H1 (cell line): ENCODE measurements at regions not wholly inside any gene's neighbourhood (a gene's known extent, or its start where the extent isn't known, plus 50 kb on each side); places are given as distances from the start of the nearest gene placed in this dataset.

Experiments
- FOSL1 ChIP-seq: IDR thresholded peaks from 2 replicates; pipeline ENCODE4 v1.6.1; 2011; ENCODE audit warnings: mild to moderate bottlenecking, low read depth, low read length, moderate library complexity; ENCODE audit not compliant: insufficient read depth
- GTF2F1 ChIP-seq: IDR thresholded peaks from 2 replicates; pipeline ENCODE4 v1.6.1; 2012; ENCODE audit warnings: low read depth, low read length, improper control_type of control experiment, borderline replicate concordance
- TAF1 ChIP-seq: IDR thresholded peaks from 2 replicates; pipeline ENCODE4 v1.6.1; 2011; ENCODE audit warnings: mild to moderate bottlenecking, low read depth, low read length
- TF ChIP-seq, protein P1 (sequence below): IDR thresholded peaks from 2 replicates; pipeline ENCODE4 v1.6.1; 2011; ENCODE audit warnings: low read length, improper control_type of control experiment

DNA sequence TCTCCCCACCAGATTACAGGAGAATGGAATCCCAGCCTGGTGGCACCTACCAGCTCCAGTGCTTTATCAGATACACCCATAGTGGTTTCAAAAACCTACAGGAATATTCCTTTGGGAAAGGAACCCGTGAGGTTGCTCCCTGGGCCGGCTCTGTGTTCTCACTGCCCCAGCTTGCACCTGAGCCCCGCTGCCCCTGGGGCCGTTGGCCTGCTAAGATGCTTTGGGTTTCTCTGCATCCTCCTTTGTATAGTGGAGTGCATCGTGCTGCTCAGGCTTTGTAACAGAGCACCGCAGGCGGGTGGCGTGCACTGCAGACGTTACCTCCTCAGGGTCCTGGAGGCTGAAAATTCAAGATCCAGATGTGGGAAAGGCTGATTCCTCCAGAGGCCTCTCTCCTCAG, 414.1 kb downstream of the BRD1 start (continued):
- TF ChIP-seq TAF1 (no peak), GTF2F1 (no peak), FOSL1 (no peak)
- TF ChIP-seq, protein P1, sequence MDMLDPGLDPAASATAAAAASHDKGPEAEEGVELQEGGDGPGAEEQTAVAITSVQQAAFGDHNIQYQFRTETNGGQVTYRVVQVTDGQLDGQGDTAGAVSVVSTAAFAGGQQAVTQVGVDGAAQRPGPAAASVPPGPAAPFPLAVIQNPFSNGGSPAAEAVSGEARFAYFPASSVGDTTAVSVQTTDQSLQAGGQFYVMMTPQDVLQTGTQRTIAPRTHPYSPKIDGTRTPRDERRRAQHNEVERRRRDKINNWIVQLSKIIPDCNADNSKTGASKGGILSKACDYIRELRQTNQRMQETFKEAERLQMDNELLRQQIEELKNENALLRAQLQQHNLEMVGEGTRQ: no peak
